H1 (cell line): ENCODE measurements at regions not wholly inside any gene's neighbourhood (a gene's known extent, or its start where the extent isn't known, plus 50 kb on each side); places are given as distances from the start of the nearest gene placed in this dataset.

ENCODE experiments used
- CHD7 ChIP-seq: fragments of 300-600 bp; sonication (generic); IDR thresholded peaks from 2 replicates; pipeline ENCODE4 v1.7.1; 2012; ENCODE audit warnings: low read length, moderate library complexity, mild to moderate bottlenecking, inconsistent platforms; ENCODE audit not compliant: insufficient replicate concordance
- FOSL1 ChIP-seq: IDR thresholded peaks from 2 replicates; pipeline ENCODE4 v1.6.1; 2011; ENCODE audit warnings: mild to moderate bottlenecking, low read depth, low read length, moderate library complexity; ENCODE audit not compliant: insufficient read depth
- RXRA ChIP-seq: IDR thresholded peaks from 2 replicates; pipeline ENCODE4 v1.6.1; 2011; ENCODE audit warnings: low read depth, mild to moderate bottlenecking, low read length, moderate library complexity; ENCODE audit not compliant: insufficient read depth
- TCF12 ChIP-seq: IDR thresholded peaks from 2 replicates; pipeline ENCODE4 v1.6.1; 2011; ENCODE audit warnings: low read depth, mild to moderate bottlenecking, low read length

- no peak for TF ChIP-seq CHD7
- TF ChIP-seq RXRA = no peak
- TF ChIP-seq FOSL1 = no peak
- TF ChIP-seq TCF12 = no peak
These were observed 260.0 kb upstream of the ID2 start (continued) for GRCh38 chr2:8421658-8422449.
